Effector CD8-positive, alpha-beta T cell (primary cell): ENCODE measurements at regions not wholly inside any gene's neighbourhood (a gene's known extent, or its start where the extent isn't known, plus 50 kb on each side); places are given as distances from the start of the nearest gene placed in this dataset.
"Not testable (repeated sequence)": the region's sequence is repeated elsewhere in the genome, so short reads cannot be mapped to it uniquely, and the experiment has no call there.

Experiments used
- DNase-seq: peaks from one replicate; lab custom pipeline; 2025; lab: John Stamatoyannopoulos, UW

DNA sequence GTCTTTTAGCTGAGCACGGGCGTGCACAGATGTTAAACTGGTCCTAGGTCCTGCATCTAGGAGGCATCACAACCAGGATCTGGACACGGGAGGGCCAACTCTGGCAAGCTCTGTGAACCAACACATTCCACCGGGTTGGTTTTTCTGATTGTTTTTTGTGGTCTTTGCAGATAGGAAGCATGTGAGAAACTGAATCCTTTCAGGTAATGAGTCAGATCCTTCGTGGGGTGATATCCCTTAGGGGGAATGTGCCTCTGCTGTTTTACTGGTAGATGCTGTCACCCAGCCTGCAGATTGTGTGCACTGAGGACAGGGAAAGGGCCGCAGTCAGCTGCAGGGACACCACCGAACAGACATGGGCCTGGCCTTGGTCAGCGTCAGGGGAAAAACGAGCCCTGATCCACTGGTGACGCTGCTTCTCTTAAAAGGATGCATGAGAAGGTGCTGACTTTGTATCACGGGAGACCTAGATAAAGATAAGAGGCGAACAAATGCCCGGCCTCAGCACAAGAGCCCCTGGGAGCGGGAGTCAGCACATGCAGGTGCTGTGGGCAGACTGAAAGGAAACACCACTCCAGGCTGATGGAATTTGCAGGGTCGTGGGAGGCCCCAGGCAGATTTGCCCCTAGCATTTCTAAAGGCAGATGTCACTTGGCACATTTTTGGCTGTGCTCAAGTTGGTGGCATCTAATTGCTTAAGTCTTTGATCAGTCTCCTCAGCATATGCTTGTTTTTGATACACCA lies 51.1 kb downstream of the DOP1B start:
- DNase-seq, result no peak

DNA sequence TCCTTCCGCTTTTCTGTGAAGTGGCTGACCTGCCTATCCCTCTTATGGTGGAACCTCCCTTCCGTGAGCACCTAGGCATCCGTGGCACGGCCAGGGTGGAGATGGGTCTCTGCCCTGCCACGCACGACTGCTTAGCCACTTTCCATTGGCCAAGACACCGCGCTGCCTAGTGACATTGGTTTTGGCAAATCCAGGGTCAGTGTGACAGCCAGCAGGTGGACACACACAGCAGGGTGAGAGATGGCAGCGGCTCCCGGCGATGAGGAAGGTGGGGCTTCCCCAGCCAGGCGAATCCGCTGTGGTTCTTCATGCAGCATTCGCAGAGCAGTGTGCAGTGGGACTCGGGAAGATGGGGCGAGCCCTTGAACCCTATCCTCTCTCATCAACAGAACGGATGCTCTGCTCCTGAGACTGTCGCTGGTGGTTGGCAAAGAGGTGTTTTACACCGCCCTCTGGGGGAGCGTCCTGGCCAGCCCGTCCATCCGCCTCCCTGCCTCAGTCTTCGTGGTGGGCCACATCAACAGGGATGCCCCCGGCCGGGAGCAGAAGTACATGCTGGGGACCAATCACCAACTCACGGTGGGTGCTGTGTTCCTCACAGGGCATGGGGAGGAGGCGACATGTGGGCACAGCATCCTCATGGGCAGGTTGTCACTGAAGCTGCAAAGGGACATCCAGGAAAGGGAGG lies 51.8 kb downstream of the DOP1B start:
- DNase-seq, result no peak

DNA sequence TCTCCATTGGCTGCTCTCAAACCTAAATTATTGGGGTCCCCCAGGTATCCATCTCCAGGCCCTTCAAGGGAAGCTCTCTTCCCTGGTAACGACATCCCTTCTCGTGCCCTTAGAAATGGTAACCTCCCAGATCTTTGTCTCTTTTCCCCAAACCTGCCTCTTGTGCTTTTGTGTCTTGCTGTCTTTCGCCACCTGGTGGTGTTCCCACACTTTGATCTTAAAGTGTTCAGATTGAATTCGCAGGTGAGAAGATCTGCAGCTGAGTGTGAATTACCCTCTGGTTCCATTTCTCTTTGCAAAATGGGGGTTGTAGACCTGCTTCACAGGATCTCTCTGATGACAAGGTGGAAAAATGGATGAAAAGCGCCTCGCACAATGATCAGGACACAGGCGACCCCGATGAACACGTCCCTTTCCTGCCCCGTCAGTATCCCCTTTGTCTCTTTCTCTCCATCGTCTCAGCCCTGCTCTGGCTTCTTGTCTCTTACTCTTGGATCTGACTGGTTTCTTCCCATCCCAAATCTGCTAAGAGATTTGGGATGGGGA lies 53.1 kb downstream of the DOP1B start:
- peak; percentile 8 for DNase-seq

DNA sequence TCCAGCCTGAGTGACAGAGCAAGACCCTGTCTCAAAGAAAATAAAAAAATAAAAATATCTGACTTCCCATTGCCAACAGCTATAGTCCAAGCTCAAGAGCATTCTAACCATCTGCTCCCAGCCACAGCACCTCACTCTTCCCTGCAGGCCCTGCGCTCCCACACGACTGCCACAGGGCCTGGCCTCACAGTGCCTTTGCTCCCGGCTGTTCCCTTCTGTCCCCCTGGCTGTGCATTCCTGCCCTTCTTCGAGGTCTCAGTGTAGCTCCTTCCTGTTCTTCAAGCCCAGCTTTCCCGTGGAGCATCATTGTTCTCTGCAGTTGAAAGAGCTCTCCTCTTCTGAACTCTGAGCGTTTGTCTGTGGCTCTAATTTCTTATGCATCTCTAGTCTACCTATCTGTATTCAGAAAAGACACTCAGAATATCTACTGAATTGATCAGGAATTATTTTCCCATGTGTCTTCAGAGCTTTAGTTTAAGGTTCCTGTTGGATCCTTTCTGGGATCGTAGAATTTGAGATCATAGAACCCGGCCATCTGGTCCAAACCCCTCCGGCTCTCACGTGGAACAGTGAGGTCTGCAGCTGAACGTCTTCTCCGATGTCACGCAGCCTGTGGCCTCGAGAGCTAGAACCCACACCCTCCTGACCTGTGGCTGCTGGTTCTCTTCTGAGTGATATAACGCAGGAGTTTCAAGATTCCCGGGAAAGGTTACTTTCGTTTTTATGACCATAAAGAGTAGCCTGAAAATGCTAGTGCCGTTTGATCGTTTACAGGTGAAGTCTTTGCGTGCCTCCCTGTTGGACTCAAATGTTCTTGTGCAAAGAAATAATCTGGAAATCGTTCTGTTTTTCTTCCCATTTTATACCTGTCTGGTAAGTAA lies 54.4 kb downstream of the DOP1B start:
- DNase-seq, result no peak

DNA sequence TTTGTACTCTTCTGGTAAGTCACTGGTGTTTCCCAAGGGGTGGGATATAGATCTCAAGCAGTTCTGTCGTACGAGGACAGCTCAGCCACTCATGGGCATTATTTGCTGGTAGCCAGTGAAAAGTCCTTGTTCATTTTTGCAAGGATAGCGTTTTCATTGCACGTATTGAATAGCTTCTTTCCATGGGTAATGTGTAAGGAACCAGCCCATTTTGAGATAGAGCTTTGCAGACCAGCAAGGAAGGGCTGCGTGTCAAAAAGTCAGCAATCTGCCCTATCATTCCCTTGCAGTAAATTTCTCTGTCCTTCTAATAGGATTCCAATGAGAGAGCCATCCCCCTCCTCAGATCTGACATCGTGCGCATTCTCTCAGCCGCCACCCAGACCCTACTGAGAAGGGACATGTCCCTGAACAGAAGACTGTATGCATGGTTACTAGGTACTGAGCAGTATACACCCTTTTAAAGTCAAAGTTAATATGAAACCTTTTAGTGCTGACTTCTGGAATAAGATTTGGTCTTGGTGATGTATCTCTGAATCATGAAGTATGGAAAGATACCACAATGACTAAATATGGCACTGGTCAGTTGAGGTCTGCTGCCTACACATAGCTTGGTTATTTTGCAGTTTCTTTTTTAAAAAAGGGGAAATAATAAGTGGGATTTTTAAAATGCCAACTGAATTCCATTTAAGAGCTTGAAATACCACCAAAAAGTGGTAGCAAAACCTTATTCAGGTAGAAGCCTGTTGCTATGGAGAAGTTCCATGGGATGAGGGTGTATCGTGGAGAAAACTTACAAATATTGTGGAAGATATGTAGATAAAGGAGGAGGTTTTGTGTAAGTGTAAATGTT lies 55.3 kb downstream of the DOP1B start:
- no peak for DNase-seq

DNA sequence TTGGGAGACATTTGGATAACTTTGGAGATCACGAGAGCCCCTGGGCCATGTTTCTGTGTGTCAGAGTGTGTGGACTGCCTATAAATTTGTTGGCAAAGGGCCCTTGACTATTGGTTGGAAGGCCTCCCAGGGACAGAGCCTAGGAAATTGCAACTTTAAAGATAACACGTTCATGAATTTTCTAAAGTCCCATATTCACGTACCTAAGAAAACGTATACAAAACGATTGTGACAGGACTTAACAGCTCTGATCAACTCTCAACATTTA lies 55.8 kb downstream of the DOP1B start:
- no peak for DNase-seq

DNA sequence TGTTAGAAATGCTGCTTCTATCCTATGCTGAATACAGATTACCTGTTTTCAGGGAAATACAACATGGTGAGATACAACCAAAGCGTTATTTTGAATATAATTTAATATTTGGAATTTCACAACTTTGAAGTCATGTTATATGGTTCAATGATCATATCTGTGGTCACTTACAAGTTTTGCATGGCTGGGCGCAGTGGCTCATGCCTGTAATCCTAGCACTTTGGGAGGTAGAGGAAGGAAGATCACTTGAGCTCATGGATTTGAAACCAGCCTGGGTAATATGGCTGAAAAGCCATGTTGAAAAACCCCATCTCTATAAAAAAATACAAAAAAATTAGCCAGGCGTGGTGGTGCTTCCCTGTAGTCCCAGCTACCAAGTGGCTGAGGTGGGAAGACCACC lies 57.9 kb downstream of the DOP1B start:
- no peak for DNase-seq

DNA sequence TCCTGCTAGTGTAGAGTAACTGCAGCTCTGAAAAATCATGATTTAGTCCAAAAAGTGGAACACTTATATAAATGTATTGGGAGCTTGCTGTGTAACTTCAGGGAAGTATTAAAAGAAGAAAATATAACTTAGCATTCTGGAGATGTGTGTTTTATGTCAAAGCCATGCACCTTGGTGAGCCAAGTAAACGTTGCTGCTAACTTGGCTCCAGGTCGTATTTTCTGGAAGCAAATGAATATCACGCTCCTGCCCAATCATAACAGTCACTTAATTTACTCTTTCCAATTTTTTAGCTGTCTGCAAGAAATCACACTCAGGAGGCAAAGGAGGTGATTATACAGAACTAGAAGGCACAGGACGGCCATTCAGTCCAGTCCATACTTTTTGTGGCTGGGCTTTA lies 61.1 kb downstream of the DOP1B start:
- no peak for DNase-seq

DNA sequence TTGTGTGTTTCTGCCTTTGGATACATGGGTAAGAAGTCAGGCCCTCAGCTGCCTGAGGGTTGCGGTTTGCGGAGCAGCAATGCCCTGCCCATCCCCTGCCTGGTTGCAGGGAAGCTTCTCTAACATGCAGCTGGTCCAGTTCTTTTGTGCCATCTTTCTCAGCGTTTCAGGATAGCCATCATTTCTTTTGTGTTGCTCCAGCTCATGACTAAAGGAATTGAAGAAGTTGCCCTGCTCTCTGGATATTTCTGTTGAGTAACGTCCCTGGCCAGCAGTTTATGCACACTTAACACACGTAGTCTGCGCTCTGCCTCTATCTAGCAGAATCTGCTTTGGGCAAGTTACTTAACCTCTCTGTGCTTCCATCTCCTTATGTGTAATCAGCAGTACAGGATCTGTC lies 62.1 kb downstream of the DOP1B start:
- DNase-seq, result no peak

DNA sequence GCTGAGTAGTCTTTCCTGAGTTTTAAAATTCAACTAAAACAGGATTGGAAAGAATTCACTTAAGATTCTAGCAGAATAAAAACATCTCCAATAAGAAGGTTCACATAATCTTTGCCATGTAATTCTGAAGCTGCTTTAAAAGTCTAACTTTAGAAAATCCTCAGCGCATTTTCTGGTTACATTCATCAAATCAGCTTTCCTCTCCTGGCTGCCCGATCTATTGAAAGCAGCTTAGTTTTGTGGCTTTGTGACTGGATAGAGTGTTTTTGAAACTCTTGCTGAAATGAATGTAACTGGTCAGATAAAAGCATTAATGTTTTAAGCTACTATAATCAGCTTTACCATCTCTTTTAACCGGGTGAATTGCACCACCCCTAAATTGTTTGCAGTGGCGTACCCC lies 66.8 kb downstream of the DOP1B start:
- DNase-seq, result no peak

DNA sequence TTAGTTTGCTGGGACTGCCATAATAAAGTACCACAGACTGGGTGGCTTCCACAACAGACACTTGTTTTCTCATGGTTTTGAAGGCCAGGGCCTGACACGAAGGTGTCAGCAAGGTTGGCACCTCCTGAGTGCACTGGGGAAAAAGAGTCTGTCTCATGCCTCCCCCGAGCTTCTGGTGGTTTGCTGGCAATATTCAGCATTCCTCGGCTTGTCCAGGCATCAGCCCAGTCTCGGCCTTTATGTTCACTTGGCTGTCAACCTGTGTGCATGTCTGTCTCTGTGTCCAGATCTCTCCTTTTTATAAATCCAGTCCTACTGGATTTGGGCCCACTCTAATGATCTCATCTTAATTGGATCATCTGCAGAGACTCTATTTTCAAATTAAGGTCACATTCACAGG lies 72.6 kb downstream of the DOP1B start:
- DNase-seq, result no peak

DNA sequence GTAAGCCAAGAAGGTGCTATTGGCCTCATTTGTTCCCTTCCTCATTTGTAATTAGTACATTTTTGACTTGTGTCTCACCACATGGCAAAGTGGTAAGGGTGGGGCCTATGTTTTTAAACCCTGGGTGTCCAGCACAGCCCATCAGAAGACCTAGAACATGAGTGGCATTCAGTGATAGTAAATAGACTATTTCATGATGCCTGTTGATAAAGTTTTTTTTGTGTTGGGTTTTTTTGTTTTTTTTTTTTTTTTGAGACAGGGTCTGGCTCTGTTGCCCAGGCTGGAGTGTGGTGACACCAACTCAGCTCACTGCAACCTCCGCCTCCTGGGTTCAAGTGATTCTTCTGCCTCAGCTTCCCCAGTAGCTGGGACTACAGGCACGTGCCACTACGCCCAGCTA lies 74.8 kb downstream of the DOP1B start:
- DNase-seq, result not testable (repeated sequence)

DNA sequence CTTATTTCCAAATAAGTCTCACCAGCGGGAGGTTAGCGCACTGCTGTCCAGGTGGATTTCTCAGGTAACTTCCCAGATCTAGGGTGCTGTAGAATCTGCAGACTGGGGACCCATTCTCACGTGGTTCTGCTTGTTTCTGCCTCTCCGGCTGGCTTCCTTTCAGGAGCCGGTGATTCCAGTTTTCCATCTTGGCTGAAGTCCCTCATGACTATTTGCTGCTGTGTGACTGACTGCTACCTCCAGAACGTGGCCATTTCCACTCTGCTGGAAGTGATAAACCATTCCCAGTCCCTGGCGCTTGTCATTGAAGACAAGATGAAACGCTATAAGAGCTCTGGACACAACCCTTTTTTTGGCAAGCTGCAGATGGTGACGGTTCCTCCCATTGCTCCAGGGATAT lies 76.0 kb downstream of the DOP1B start:
- DNase-seq, result no peak

DNA sequence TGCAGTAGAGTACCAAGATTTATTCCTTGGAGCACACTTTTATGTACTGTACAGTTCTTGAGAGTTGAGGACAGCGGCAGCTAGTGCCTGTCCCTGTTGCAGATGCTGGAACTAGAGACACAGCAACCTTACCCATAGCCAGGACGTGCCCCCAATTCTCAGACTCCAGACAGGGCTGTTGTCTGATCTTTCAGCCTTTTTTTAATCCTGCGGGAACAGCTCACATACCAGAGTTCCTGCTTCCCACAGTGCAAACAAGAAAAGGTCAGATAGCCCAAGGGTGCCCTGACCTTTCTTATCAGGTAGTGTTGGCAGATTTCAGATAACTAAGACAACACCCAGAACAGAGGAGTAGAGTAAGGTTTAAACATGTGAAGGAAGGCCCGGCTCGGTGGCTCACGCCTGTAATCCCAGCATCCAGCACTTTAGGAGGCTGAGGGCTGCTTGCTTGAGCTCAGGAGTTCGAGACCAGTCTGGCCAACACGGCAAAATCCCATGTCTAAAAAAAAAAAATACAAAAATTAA lies 78.5 kb downstream of the DOP1B start:
- DNase-seq, result no peak

DNA sequence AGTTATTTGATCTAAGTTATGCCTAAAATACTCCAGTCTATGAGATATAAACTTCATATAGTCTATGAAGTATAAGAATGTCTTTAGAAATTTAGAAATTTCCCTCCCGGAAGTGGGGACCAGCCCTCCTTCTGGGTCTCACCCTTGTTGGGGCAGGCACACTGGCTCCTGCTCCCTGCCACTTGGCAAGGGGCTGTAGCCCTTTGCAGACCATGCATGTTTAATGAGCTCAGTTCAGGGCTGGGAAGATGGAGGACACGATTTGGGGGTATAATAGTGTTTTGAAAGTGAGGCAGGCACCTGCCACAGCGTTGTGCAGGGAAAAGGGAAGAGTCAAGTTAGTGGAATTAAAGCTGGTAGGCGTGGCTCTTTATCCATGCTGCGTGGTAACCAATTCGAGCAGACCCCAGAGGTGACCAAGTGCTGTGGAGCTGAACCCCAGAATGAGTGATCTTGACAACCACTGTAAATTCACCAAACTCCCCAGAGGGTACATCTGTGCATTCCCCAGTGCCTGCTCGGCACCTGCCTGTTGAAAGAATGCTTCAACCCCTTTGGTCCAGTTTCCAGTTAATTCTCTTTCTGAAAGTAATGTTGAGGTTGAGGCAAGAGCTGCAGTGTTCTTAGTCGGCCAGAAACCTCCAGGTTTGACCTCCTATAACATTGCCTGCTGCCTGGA lies 79.6 kb downstream of the DOP1B start:
- DNase-seq, result no peak

DNA sequence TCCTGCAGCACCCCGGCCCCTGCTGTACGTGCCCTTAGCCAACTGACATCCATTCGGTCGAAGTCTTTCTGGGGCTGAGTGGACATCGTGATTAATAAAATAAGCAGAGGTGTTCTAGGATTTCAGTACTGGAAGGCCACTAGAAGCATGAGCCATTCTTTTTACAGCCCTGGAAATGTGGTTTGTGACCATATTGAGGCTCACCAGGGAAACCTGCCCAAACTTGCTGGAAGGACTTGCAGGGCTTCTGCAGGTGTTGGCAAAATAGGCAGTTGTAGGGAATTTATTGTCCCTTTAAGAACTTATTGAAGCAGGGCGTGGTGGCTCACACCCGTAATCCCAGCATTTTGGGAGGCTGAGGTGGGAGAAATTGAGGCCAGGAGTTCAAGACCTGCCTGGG lies 80.8 kb downstream of the DOP1B start:
- no peak for DNase-seq

DNA sequence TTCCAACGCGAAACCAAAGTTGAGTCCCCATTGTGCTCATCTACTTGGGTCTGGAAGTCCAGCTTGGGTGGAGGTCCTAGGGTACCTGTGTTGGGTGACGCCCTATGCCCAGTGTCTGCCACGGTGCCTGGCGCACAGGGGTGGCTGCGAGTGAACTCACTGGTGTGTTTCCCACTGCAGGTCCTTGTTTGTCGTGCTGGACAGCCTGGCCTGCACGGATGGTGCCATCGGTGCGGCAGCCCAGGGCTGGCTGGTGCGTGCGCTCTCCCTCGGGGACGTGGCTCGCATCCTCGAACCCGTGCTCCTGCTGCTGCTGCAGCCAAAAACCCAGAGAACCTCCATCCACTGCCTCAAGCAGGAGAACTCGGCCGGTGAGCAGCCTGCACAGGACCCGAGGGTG lies 80.4 kb upstream of the MORC3 start:
- no peak for DNase-seq

DNA sequence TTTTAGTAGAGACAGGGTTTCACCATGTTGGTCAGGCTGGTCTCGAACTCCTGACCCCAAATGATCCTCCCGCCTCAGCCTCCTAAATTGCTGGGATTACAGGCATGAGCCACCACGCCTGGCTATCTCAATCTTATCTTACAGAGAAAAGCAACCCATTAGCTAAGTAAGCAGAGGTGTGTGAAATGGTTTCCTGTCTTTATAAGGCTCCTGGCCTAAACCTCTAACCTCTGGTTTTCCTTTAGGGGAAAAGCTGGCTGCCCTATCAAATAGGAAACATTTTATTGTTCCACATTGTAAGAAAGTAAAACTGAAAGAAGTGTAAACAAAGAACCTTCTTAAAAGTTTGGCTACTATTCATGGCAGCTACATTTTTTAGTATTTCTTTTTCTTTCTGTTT lies 78.3 kb upstream of the MORC3 start:
- DNase-seq, result no peak

DNA sequence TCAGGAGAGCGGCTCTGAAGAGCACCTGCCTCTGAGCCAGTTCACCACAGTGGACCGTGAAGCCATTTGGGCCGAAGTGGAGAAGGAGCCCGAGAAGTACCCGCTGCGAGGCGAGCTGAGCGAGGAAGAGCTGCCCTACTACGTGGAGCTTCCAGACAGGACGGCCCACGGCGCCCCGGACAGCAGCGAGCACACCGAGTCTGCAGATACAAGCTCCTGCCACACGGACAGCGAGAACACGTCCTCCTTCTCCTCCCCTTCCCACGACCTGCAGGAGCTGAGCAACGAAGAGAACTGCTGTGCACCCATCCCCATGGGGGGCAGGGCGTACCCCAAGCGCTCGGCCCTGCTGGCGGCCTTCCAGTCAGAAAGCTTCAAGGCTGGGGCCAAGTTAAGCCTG lies 74.9 kb upstream of the MORC3 start:
- DNase-seq, result no peak

DNA sequence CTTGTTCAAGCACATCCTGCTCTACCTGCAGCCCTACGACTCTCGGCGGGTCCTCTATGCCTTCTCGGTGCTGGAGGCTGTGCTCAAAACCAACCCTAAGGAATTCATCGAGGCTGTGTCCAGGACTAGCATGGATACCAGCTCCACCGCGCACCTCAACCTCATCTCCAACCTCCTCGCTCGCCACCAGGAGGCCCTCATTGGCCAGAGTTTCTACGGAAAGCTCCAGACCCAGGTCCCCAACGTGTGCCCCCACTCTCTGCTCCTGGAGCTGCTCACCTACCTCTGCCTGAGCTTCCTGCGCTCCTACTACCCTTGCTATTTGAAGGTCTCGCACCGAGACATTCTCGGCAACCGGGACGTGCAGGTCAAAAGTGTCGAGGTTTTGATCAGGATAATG lies 74.3 kb upstream of the MORC3 start:
- no peak for DNase-seq

DNA sequence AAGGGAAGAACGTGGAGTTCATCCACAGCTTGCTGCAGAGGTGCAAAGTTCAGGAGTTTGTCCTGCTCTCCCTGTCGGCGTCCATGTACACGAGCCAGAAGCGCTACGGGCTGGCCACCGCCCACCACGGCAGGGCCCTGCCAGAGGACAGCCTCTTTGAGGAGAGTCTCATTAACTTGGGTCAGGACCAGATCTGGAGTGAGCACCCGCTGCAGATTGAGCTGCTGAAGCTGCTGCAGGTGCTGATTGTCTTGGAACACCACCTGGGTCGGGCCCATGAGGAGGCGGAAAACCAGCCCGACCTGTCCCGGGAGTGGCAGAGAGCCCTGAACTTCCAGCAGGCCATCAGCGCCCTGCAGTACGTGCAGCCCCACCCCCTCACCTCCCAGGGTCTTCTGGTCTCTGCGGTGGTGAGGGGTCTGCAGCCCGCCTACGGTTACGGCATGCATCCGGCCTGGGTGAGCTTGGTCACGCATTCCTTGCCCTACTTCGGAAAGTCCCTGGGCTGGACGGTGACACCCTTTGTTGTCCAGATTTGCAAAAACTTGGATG lies 73.8 kb upstream of the MORC3 start:
- DNase-seq, result no peak
